H9 (cell line): ENCODE measurements at regions not wholly inside any gene's neighbourhood (a gene's known extent, or its start where the extent isn't known, plus 50 kb on each side); places are given as distances from the start of the nearest gene placed in this dataset.

Source experiments
- DNase-seq: peaks from one replicate; pipeline ENCODE4 v3.0.0-alpha.2; 2017
- H2AFZ ChIP-seq: one replicate; pipeline ENCODE4 v1.6.1; 2013; ENCODE audit warnings: mild to moderate bottlenecking, low read length, control low read depth, moderate library complexity
- H2AK5ac ChIP-seq: 2 replicates; pipeline ENCODE4 v1.6.1; 2013; ENCODE audit warnings: low read length, control low read depth, mixed read lengths; ENCODE audit not compliant: insufficient read length
- H2BK120ac ChIP-seq: one replicate; pipeline ENCODE4 v1.6.1; 2013; ENCODE audit warnings: low read depth, mild to moderate bottlenecking, low read length, control low read depth, inconsistent platforms; ENCODE audit not compliant: poor library complexity, severe bottlenecking
- H2BK12ac ChIP-seq: 2 replicates; pipeline ENCODE4 v1.6.1; 2013; ENCODE audit warnings: low read length, control low read depth, mixed read lengths, low read depth; ENCODE audit not compliant: insufficient read length
- H2BK15ac ChIP-seq: 2 replicates; pipeline ENCODE4 v1.6.1; 2013; ENCODE audit warnings: low read depth, low read length, control low read depth
- H2BK20ac ChIP-seq: one replicate; pipeline ENCODE4 v1.6.1; 2013; ENCODE audit warnings: low read depth, mild to moderate bottlenecking, low read length, control low read depth, inconsistent platforms; ENCODE audit not compliant: poor library complexity, severe bottlenecking
- H2BK5ac ChIP-seq: 2 replicates; pipeline ENCODE4 v1.6.1; 2013; ENCODE audit warnings: low read length, control low read depth, mixed read lengths; ENCODE audit not compliant: insufficient read length
- H3K14ac ChIP-seq: 2 replicates; pipeline ENCODE4 v1.6.1; 2013; ENCODE audit warnings: low read length, control low read depth; ENCODE audit not compliant: insufficient read depth
- H3K18ac ChIP-seq: 2 replicates; pipeline ENCODE4 v1.6.1; 2013; ENCODE audit warnings: low read depth, mild to moderate bottlenecking, mixed read lengths, low read length, control low read depth; ENCODE audit not compliant: insufficient read length
- H3K23ac ChIP-seq: 2 replicates; pipeline ENCODE4 v1.6.1; 2013; ENCODE audit warnings: low read length, control low read depth, mixed read lengths, low read depth; ENCODE audit not compliant: insufficient read length
- H3K23me2 ChIP-seq: 2 replicates; pipeline ENCODE4 v1.6.1; 2013; ENCODE audit warnings: low read depth, mild to moderate bottlenecking, mixed read lengths, low read length, control low read depth; ENCODE audit not compliant: insufficient read length, poor library complexity, severe bottlenecking
- H3K27ac ChIP-seq: 2 replicates; pipeline ENCODE4 v1.5.1; 2013; ENCODE audit warnings: low read length, control low read depth, mixed read lengths, low read depth; ENCODE audit not compliant: insufficient read length
- H3K27me3 ChIP-seq: 2 replicates; pipeline ENCODE4 v1.6.1; 2013; ENCODE audit warnings: low read length, control low read depth, inconsistent platforms; ENCODE audit not compliant: insufficient read depth
- H3K4ac ChIP-seq: 2 replicates; pipeline ENCODE4 v1.6.1; 2013; ENCODE audit warnings: low read depth, mild to moderate bottlenecking, control low read depth, inconsistent platforms, low read length, moderate library complexity
- H3K4me1 ChIP-seq: 2 replicates; pipeline ENCODE4 v1.6.1; 2013; ENCODE audit warnings: low read length, control low read depth, inconsistent platforms; ENCODE audit not compliant: insufficient read depth
- H3K4me2 ChIP-seq: 2 replicates; pipeline ENCODE4 v1.6.1; 2013; ENCODE audit warnings: low read length, control low read depth, mixed read lengths; ENCODE audit not compliant: insufficient read length, insufficient read depth
- H3K56ac ChIP-seq: 2 replicates; pipeline ENCODE4 v1.6.1; 2013; ENCODE audit warnings: low read depth, mild to moderate bottlenecking, mixed read lengths, low read length, control low read depth; ENCODE audit not compliant: insufficient read length
- H3K79me1 ChIP-seq: 2 replicates; pipeline ENCODE4 v1.6.1; 2013; ENCODE audit warnings: low read depth, mild to moderate bottlenecking, moderate library complexity, low read length, control low read depth, inconsistent platforms; ENCODE audit not compliant: insufficient read depth, poor library complexity, severe bottlenecking
- H3K79me2 ChIP-seq: 2 replicates; pipeline ENCODE4 v1.6.1; 2013; ENCODE audit warnings: low read length, control low read depth, inconsistent platforms; ENCODE audit not compliant: insufficient read depth
- H3K9ac ChIP-seq: 2 replicates; pipeline ENCODE4 v1.6.1; 2013; ENCODE audit warnings: low read length, control low read depth, mixed read lengths; ENCODE audit not compliant: insufficient read length; ENCODE audit errors: extremely low read depth
- H3K9me3 ChIP-seq: one replicate; pipeline ENCODE4 v1.6.1; 2013; ENCODE audit warnings: low read depth, low read length, inconsistent platforms; ENCODE audit not compliant: control insufficient read depth
- H3T11ph ChIP-seq: one replicate; pipeline ENCODE4 v1.6.1; 2013; ENCODE audit warnings: mild to moderate bottlenecking, low read length, control low read depth, inconsistent platforms
- H4K20me1 ChIP-seq: one replicate; pipeline ENCODE4 v1.6.1; 2013; ENCODE audit not compliant: control insufficient read depth, insufficient read length, insufficient read depth
- H4K5ac ChIP-seq: 2 replicates; pipeline ENCODE4 v1.6.1; 2013; ENCODE audit warnings: low read depth, mild to moderate bottlenecking, mixed read lengths, low read length, control low read depth; ENCODE audit not compliant: insufficient read length
- H4K8ac ChIP-seq: replicated peaks from 2 replicates; pipeline ENCODE4 v1.6.1; 2013; ENCODE audit warnings: low read length, control low read depth, mixed read lengths, low read depth; ENCODE audit not compliant: insufficient read length
- H4K91ac ChIP-seq: 2 replicates; pipeline ENCODE4 v1.6.1; 2013; ENCODE audit warnings: low read depth, mild to moderate bottlenecking, moderate library complexity, mixed read lengths, low read length, control low read depth; ENCODE audit not compliant: insufficient read length
- H3K27ac Mint-ChIP-seq, 3 experiments: 2 replicates in 2 of 3; 3 replicates in 1 of 3; pipeline ENCODE4 v1.8.0; 2020 to 2021; ENCODE audit warnings: mixed read lengths in 3 of 3, mild to moderate bottlenecking in 1 of 3, moderate library complexity in 1 of 3
- H3K27me3 Mint-ChIP-seq: 2 replicates; pipeline ENCODE4 v1.8.0; 2021; ENCODE audit warnings: low read depth, mild to moderate bottlenecking, moderate library complexity, mixed read lengths
- H3K36me3 Mint-ChIP-seq, 3 experiments: 2 replicates in 2 of 3; 3 replicates in 1 of 3; pipeline ENCODE4 v1.8.0; 2020 to 2021; ENCODE audit warnings: low read depth in 3 of 3, mixed read lengths in 3 of 3; ENCODE audit not compliant: insufficient read depth in 1 of 3
- H3K4me1 Mint-ChIP-seq, 2 experiments: 2 replicates each; pipeline ENCODE4 v1.8.0; 2020; ENCODE audit warnings: mixed read lengths in 2 of 2
- H3K4me3 Mint-ChIP-seq, 2 experiments: 2 replicates in 1 of 2; 3 replicates in 1 of 2; pipeline ENCODE4 v1.8.0; 2020 to 2021; ENCODE audit warnings: mild to moderate bottlenecking in 2 of 2, mixed read lengths in 2 of 2, moderate library complexity in 1 of 2
- H3K9me3 Mint-ChIP-seq, 2 experiments: 2 replicates in 1 of 2; 3 replicates in 1 of 2; pipeline ENCODE4 v1.8.0; 2020; ENCODE audit warnings: mild to moderate bottlenecking in 2 of 2, mixed read lengths in 2 of 2, moderate library complexity in 1 of 2
- WGBS: extraction: QIAGEN DNeasy Blood & Tissue Kit; methylation state at CpG from one replicate; pipeline ENCODE4 v1.1.7; 2013; ENCODE audit warnings: missing lambda C conversion rate, low lambda C conversion rate, mixed read lengths; ENCODE audit not compliant: insufficient read length; ENCODE audit errors: extremely low coverage; 5-methylcytosine and 5-hydroxymethylcytosine counted together
- TF ChIP-seq, protein P1 (sequence below): fragments of 200-600 bp; sonication (generic); conservative IDR thresholded peaks from 3 replicates; pipeline ENCODE4 v1.8.0; 2021; ENCODE audit warnings: antibody characterized with exemption, mild to moderate bottlenecking

DNA sequence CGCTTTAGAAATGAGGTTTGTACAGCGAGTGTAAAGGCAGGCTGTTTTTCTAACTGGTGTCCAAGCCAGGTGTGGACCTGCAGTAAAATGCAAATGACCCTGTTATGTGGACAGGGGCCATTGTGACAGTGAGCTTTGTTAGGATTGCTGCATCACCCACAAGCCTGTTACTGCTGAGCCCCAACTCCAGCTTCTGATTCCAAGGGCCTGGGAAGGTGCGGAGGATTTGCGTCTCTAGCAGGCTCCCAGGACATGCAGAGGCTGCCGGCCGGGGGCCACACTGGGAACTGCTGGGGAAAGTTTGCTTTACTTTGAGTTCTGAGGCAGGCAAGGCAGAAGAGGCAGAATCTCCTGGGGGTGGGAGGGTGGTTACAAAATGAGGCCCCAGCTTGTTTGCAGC, 164.1 kb downstream of the GLI2 start:
- WGBS = no CpG with 5 or more reads among the region's 6 CpGs
- Histone ChIP-seq H3K4me1 (peaks cover 3% of the 10 kb centered on the region; the same call in 1 of the 2 replicates), H4K91ac (no peak overlapping the region), H3K9ac (no peak overlapping the region), H4K20me1 (no peaks in the 10 kb centered on the region), H2AK5ac (no peak overlapping the region), H2BK12ac (no peak overlapping the region), H3K14ac (no peak overlapping the region), H2BK15ac (no peak overlapping the region), H3T11ph (no peak overlapping the region), H3K23me2 (no peaks in the 10 kb centered on the region), H3K23ac (no peak overlapping the region), H2BK20ac (no peak overlapping the region), H3K27ac (no peak overlapping the region), H2BK120ac (no peak overlapping the region), H2AFZ (no peak overlapping the region), H3K79me2 (no peaks in the 10 kb centered on the region), H3K27me3 (no peaks in the 10 kb centered on the region), H4K5ac (no peak overlapping the region), H3K79me1 (no peaks in the 10 kb centered on the region), H3K4ac (no peak overlapping the region), H4K8ac (no peak overlapping the region), H3K4me2 (no peak overlapping the region), H3K9me3 (no peaks in the 10 kb centered on the region), H3K18ac (no peak overlapping the region), H3K56ac (no peak overlapping the region), H2BK5ac (no peak overlapping the region)
- Mint-ChIP-seq H3K4me1 (peaks cover 72 to 85% of the 10 kb centered on the region in 2 experiments), H3K9me3 (no peaks in the 10 kb centered on the region), H3K27ac (peak overlapping the region; percentile 81 to 85 (median 83); a peak in 6 of 7 replicates), H3K27me3 (no peaks in the 10 kb centered on the region), H3K4me3 (no peak overlapping the region), H3K36me3 (peaks cover 0 to 9% (median 4%) of the 10 kb centered on the region in 3 experiments; a peak in 2 of 7 replicates)
- DNase-seq = no peak
- TF ChIP-seq, protein P1, sequence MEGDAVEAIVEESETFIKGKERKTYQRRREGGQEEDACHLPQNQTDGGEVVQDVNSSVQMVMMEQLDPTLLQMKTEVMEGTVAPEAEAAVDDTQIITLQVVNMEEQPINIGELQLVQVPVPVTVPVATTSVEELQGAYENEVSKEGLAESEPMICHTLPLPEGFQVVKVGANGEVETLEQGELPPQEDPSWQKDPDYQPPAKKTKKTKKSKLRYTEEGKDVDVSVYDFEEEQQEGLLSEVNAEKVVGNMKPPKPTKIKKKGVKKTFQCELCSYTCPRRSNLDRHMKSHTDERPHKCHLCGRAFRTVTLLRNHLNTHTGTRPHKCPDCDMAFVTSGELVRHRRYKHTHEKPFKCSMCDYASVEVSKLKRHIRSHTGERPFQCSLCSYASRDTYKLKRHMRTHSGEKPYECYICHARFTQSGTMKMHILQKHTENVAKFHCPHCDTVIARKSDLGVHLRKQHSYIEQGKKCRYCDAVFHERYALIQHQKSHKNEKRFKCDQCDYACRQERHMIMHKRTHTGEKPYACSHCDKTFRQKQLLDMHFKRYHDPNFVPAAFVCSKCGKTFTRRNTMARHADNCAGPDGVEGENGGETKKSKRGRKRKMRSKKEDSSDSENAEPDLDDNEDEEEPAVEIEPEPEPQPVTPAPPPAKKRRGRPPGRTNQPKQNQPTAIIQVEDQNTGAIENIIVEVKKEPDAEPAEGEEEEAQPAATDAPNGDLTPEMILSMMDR = peak; percentile 40; the same call in 1 of the 3 replicates
